HG03066 (cell line): ENCODE measurements at regions not wholly inside any gene's neighbourhood (a gene's known extent, or its start where the extent isn't known, plus 50 kb on each side); places are given as distances from the start of the nearest gene placed in this dataset.

ENCODE experiments used
- ATAC-seq: cut with Tn5 transposase; IDR thresholded peaks from one replicate; pipeline ENCODE4 v1.9.1; 2021; ENCODE audit warnings: low read depth; ENCODE audit not compliant: unreplicated experiment

- ATAC-seq, result no peak
Observed at GRCh38 chr9:90979138-90979551, 177.5 kb downstream of the SYK start.

- ATAC-seq, result no peak
Observed at GRCh38 chr9:90979639-90980038, 178.0 kb downstream of the SYK start.

GRCh38 chr9:90981726-90982125 is 180.1 kb downstream of the SYK start:
- ATAC-seq, result no peak

DNA sequence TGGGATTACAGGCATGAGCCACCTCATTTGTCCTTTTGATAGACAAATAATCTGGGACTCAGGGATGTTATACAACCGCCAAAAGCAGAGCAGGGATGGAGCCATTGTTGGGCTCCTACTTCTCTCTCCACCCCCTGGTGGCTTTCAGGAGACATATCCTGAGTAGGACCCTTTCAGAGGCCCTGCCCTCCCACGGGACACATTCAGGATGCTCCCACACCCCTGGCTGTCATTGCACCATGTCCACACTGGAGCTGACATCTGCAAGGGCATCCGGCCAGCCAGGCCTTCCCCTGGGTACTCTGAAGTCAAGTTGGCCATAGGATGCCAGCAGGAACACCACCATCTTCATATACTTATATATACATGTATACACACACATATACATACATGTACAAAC is 181.8 kb downstream of the SYK start:
- ATAC-seq, result no peak

- no peak for ATAC-seq
Observed at GRCh38 chr9:90985631-90986030, 184.0 kb downstream of the SYK start.

GRCh38 chr9:90986161-90986560 is 184.5 kb downstream of the SYK start:
- ATAC-seq, result no peak

DNA sequence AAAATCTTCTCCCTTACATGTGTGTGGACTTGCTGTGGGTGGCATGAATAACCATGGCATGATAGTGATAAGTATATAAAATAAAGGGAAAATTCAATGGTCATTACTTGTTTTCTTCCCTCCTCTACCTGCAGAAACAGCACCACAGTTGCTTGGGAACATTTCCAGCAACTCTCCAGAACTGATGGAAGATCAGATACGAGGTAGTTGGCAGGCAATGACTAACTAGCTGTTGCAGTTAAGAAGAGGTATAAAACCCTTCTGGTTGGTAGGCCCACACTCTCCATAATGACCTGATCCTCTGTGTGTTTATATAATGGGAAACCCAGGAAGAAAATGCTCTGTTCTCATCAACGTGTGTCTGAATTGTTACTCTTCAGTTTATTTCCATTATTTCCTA is 185.9 kb downstream of the SYK start:
- ATAC-seq, result no peak

GRCh38 chr9:90988318-90988717 is 186.7 kb downstream of the SYK start:
- ATAC-seq, result no peak

- ATAC-seq, result no peak
Observed at GRCh38 chr9:90991953-90992352, 190.3 kb downstream of the SYK start.

DNA sequence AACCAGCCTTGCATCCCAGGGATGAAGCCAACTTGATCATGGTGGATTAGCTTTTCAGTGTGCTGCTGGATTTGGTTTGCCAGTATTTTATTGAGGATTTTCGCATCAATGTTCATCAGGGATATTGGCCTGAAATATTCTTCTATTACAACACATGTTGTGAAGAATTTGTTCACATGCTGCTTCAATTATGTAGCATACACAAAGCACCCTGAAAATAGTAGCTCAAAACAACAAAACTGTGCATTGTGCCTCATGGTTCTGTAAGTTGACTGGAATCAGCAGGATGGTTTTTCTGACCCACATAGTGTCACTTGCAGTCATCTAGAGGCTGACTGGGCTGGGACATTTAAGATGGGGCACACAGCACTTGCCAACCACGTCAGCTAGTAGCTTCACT is 193.9 kb downstream of the SYK start:
- no peak for ATAC-seq

GRCh38 chr9:90996154-90997065 is 194.8 kb downstream of the SYK start:
- ATAC-seq, result no peak

DNA sequence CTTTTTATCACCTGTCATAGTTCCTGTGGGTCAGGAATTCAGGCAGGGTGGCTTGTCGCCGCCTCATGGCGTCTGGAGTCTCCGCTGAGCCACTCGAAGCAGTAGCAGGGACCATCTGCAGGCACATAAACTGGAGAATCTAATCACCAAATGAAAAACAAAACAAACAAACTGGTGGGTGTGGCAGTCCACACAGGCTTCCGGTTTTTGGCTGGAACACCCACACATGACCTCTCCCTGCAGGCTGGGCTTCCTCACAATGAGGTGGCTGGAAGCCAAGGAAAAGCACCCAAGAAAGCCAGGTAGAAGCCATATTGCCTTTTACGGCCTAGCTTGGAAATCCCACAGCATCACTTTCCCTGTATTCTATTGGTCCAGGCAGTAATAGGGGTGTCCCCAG is 197.0 kb downstream of the SYK start:
- no peak for ATAC-seq

GRCh38 chr9:90999425-91000397 is 198.1 kb downstream of the SYK start:
- ATAC-seq, result no peak

GRCh38 chr9:91001146-91001611 is 199.6 kb downstream of the SYK start:
- no peak for ATAC-seq

GRCh38 chr9:91004484-91004883 is 202.9 kb downstream of the SYK start:
- ATAC-seq, result no peak

DNA sequence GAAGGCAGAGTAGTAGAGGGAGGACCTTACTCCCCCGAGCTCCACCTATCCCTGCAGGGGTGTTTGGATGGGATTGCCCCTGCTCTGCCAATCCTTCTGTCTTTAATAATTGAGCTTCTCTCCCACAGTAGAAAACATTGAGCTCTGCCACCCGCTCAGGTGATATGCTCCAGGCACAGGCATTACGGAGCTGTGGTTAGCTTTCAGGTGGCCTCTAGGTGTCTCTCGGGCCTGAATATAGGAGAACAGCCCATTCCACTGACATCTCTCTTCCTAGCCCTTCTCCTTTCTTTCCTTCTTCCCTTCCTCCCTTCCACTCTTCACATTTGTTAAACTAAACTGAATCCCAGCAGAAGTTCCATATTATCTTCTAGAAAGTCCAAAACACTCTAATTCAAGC is 203.4 kb downstream of the SYK start:
- no peak for ATAC-seq

- no peak for ATAC-seq
Observed at GRCh38 chr9:91006046-91006445, 204.4 kb downstream of the SYK start.

DNA sequence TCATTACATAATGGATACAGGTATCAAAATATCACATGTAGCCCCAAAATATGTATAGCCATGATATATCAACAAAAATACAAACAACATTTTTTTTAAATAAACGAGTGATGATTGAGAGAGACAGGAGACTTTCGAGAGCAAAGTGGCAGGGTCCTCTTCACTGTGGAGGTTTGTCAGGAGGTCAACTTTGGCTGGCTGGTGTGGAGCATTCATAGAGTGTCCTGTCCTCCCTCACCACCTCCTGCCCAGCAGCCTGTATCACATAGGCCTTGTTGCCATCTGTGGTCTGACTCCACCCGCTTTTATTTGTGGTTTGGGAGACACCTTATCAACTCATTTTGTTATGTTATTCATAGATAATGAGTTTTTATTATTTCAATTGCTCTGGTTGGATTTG is 206.9 kb downstream of the SYK start:
- ATAC-seq, result no peak

- ATAC-seq, result no peak
Observed at GRCh38 chr9:91011891-91012290, 210.3 kb downstream of the SYK start.

DNA sequence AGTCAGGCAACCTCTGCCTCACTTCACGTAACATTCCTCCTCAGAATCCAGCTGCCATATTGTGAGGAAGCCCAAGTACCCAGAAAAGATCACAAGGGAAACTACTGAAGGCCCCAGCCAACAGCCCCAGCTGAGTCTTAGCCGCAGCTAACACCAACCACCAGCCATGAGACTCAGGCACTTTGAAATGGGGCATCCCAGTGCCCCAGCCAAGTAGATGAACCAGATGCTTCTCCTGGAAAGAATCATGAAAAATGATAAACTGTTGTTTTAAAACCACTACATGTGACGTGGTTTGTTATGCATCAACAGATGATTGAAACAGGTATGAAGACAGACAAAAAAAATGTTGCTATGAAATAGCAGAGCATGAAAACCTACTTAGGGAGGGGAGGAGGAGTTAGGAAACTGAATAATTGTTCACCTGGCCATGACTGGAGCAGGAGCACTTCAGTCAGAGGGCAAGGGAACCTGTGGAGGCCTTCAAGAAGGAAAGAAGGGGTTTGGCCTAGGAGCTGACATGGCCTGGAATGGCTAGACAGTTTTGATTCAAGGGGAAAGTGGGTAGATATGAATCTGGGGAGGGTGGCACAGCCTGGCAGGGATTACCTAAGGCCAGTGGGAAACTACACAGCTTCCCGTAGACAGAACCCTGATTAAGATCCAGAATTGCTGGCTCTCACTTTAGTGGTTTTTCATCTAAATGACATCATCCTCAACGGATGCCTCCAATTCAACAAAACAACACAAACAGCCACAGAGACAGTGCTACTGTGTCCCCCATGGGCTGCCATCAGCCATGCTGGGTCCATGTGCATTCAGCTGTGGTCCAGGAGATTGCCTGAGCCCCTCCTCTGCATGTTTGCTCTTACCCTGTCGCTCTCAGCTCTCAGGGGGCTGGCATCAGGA is 211.6 kb downstream of the SYK start:
- no peak for ATAC-seq
